HG03175 (cell line): ENCODE measurements at regions not wholly inside any gene's neighbourhood (a gene's known extent, or its start where the extent isn't known, plus 50 kb on each side); places are given as distances from the start of the nearest gene placed in this dataset.

Experiments used
- ATAC-seq: cut with Tn5 transposase; IDR thresholded peaks from one replicate; pipeline ENCODE4 v1.9.1; 2021; ENCODE audit warnings: mild to moderate bottlenecking, moderate library complexity; ENCODE audit not compliant: unreplicated experiment

- ATAC-seq = no peak
These were observed 127.8 kb downstream of the HFE start for GRCh38 chr6:26214803-26215584.

- peak; percentile 26 for ATAC-seq
These were observed 128.5 kb downstream of the HFE start for GRCh38 chr6:26215585-26216358.

GRCh38 chr6:26216359-26216885 lies 129.2 kb downstream of the HFE start:
- ATAC-seq = peak; percentile 75

- no peak for ATAC-seq
These were observed 129.9 kb downstream of the HFE start for GRCh38 chr6:26216886-26217713.

DNA sequence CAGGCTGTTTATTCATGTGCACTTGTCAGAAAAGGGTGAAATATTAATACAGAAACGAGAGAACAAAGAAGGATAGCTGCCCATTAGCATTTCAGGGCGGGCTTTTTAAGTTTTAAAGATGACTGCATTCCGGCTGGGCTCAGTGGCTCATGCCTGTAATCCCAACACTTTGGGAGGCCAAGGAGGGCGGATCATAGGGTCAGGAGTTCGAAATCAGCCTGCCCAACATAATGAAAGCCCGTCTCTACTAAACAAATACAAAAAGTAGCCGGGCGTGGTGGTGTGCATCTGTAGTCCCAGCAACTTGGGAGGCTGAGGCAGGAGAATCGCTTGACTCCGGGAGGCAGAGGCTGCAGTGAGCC lies 130.5 kb downstream of the HFE start:
- ATAC-seq = no peak

DNA sequence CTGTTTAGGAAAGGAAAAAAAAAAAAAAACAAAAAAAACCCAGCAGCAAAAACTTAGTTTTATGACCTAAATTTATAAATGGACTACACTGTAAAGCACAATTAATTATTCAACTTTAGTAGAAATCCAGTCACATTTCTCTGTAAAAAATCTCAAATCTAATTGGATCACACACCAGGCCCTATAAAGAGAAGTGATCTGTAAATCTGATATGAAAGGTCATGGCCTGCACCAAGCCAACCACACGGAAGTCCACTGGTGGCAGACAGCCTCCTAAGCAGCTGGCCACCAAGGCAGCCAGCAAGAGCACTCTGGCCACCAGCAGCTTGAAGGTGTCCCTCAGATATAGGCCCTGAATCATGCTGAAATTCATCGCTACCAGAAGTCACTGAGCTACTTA lies 131.6 kb downstream of the HFE start:
- ATAC-seq = no peak

- ATAC-seq = no peak
These were observed 133.1 kb downstream of the HFE start for GRCh38 chr6:26220145-26220970.

GRCh38 chr6:26221186-26221585 lies 134.0 kb downstream of the HFE start:
- ATAC-seq = no peak

DNA sequence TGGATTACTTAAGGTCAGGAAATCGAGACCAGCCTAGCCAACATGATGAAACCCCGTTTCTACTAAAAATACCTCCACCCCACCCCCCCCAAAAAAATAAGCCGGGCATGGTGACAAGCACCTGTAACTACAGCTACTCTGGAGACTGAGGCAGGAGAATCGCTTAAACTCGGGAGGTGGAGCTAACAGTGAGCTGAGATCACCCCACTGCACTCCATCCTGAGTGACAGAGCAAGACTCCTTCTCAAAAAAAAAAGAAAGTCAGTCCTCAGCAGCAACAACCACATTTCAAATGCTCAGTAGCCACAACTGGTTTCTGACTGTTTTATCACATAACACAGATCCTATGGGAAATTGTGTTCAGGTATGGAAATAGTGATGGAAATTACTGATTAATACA lies 135.3 kb downstream of the HFE start:
- no peak for ATAC-seq

GRCh38 chr6:26223228-26223627 lies 136.0 kb downstream of the HFE start:
- ATAC-seq = no peak

- ATAC-seq = peak; percentile 64
These were observed 136.7 kb downstream of the HFE start for GRCh38 chr6:26223650-26224546.

GRCh38 chr6:26224547-26224912 lies 137.3 kb downstream of the HFE start:
- ATAC-seq = no peak

GRCh38 chr6:26224940-26225847 lies 138.0 kb downstream of the HFE start:
- no peak for ATAC-seq

DNA sequence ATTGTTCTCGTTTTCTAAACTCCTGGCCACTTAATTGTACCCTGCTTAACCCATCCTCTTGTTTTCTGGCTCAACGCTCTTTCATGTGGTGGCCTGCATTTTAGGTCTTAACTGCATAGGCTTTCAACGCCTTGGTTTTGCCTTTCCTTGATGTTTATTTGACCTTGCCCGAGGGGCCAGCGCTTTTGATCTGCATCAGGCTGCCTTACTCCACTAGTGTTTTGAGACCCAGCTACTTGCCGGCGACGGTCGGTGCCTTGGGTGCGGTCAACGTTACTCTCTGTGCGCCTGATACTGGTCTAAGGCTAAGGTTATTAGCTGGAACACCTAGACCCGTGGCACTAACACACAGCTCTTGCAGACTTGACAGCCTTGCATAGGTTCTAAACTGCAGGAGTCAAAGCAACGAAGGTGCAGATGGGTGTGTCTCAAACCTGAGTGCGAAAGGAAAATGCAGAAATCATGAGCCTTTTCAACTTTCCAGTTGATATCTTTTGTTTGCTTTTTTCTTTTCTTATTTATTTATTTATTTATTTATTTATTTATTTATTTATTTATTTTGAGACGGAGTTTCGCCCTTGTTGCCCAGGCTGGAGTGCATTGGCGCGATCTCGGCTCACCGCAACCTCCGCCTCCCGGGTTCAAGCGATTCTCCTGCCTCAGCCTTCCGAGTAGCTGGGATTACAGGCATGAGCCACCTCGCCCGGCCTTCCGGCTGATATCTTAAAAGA lies 138.8 kb downstream of the HFE start:
- no peak for ATAC-seq

- no peak for ATAC-seq
These were observed 138.4 kb upstream of the BTN3A2 start for GRCh38 chr6:26226579-26226967.

- no peak for ATAC-seq
These were observed 134.6 kb upstream of the BTN3A2 start for GRCh38 chr6:26230351-26230750.

DNA sequence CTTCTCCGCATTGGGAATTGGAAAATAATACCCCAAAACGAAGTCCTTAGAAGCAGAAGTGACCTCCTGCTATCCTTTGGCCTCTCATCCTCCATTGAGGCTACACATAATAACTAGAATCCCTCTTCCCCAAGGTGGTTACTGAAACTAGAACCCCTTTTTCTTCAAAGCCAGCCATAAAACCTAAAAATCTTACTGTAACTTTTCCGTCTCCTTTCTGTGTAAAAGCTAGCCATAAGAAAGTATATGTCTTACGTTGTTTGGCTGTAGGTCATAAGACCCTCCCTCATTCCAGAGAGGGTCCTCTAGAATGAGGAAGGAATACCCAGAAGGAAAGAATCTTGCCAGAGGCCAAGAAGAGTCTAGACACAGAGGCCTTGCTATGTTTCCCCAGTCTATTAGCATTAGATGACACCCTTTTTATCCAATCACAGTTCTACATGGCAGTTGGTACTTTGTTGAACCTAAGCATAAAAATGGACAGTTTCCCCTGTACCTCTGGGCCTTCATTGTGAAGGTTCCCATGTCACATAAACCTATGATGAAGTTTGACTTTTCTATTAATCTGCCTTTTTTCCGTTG lies 133.9 kb upstream of the BTN3A2 start:
- no peak for ATAC-seq
